Neutrophil (primary cell): ENCODE measurements at regions not wholly inside any gene's neighbourhood (a gene's known extent, or its start where the extent isn't known, plus 50 kb on each side); places are given as distances from the start of the nearest gene placed in this dataset.

Source experiments
- H3K27ac ChIP-seq: fragments of 200-600 bp; sonication (generic); 2 replicates; pipeline ENCODE4 v1.5.1; 2016; ENCODE audit warnings: mild to moderate bottlenecking, moderate library complexity
- H3K27me3 ChIP-seq: fragments of 200-600 bp; sonication (generic); 2 replicates; pipeline ENCODE4 v1.6.0; 2016; ENCODE audit warnings: mild to moderate bottlenecking
- H3K36me3 ChIP-seq: fragments of 200-600 bp; sonication (generic); 2 replicates; pipeline ENCODE4 v1.5.1; 2017
- H3K4me1 ChIP-seq, 2 experiments: fragments of 200-600 bp in 1 of 2; sonication (generic) in 1 of 2; 1 replicate in 1 of 2; 2 replicates in 1 of 2; pipeline versions ENCODE4 v1.5.1 to v1.6.1; 2013 to 2016; ENCODE audit warnings: low read depth in 1 of 2, low read length in 1 of 2, mild to moderate bottlenecking in 1 of 2, moderate library complexity in 1 of 2; ENCODE audit not compliant: control insufficient read depth in 1 of 2, insufficient read depth in 1 of 2
- H3K4me3 ChIP-seq, 2 experiments: fragments of 200-600 bp in 1 of 2; sonication (generic) in 1 of 2; 1 replicate in 1 of 2; 2 replicates in 1 of 2; pipeline ENCODE4 v1.5.1; 2013 to 2016; ENCODE audit warnings: low read depth in 1 of 2, low read length in 1 of 2, mild to moderate bottlenecking in 1 of 2, moderate library complexity in 1 of 2
- H3K9me3 ChIP-seq: fragments of 200-600 bp; sonication (generic); 2 replicates; pipeline ENCODE4 v1.5.1; 2016
- CTCF ChIP-seq: fragments of 200-600 bp; sonication (generic); IDR thresholded peaks from 2 replicates; pipeline ENCODE4 v1.5.1; 2016; ENCODE audit warnings: antibody characterized with exemption

GRCh38 chr13:91036886-91037285 lies 310.6 kb upstream of the MIR17HG start:
- TF ChIP-seq CTCF = no peak
- Histone ChIP-seq H3K27ac (no peak overlapping the region), H3K9me3 (no peaks in the 10 kb centered on the region), H3K36me3 (no peaks in the 10 kb centered on the region), H3K27me3 (no peaks in the 10 kb centered on the region), H3K4me3 (no peak overlapping the region), H3K4me1 (no peaks in the 10 kb centered on the region)

DNA sequence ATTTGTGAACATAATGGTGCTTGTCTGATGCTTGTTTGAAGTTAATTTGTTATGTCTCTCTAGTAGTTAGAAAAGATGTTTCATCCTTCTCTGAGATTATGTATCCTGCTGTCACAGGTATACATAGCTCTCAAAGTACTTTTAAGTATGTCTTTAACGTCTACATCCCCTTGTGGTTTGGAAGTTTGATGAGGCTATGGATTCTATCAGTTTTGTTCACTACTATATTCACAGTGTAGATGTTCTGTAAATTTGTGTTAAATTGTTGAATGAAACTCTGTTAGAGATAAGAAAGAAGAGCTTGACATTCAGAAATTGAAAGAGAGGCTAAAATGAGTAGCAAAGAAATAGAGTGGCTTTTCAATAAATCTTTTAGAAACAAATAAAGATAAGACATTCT lies 304.6 kb upstream of the MIR17HG start:
- H3K9me3 ChIP-seq = no peaks in the 10 kb centered on the region
- no peaks in the 10 kb centered on the region for H3K4me1 ChIP-seq
- no peak for TF ChIP-seq CTCF
- no peak overlapping the region for H3K4me3 ChIP-seq
- H3K36me3 ChIP-seq = no peaks in the 10 kb centered on the region
- H3K27me3 ChIP-seq = no peaks in the 10 kb centered on the region
- no peak overlapping the region for H3K27ac ChIP-seq

GRCh38 chr13:91045351-91046034 lies 302.0 kb upstream of the MIR17HG start:
- Histone ChIP-seq H3K27me3 (no peaks in the 10 kb centered on the region), H3K36me3 (no peaks in the 10 kb centered on the region), H3K4me3 (no peak overlapping the region), H3K9me3 (no peaks in the 10 kb centered on the region), H3K27ac (no peak overlapping the region), H3K4me1 (no peaks in the 10 kb centered on the region)
- TF ChIP-seq CTCF = no peak

GRCh38 chr13:91046715-91047327 lies 300.7 kb upstream of the MIR17HG start:
- Histone ChIP-seq H3K9me3 (no peaks in the 10 kb centered on the region), H3K27ac (no peak overlapping the region), H3K27me3 (no peaks in the 10 kb centered on the region), H3K4me3 (no peak overlapping the region), H3K36me3 (no peaks in the 10 kb centered on the region), H3K4me1 (no peaks in the 10 kb centered on the region)
- TF ChIP-seq CTCF = no peak

- no peaks in the 10 kb centered on the region for H3K4me1 ChIP-seq
- H3K27ac ChIP-seq = no peak overlapping the region
- no peaks in the 10 kb centered on the region for H3K9me3 ChIP-seq
- H3K27me3 ChIP-seq = no peaks in the 10 kb centered on the region
- H3K4me3 ChIP-seq = no peak overlapping the region
- no peak for TF ChIP-seq CTCF
- no peaks in the 10 kb centered on the region for H3K36me3 ChIP-seq
These were observed 296.5 kb upstream of the MIR17HG start for GRCh38 chr13:91050970-91051369.
